ENCODE measurements at regions not wholly inside any gene's neighbourhood (a gene's known extent, or its start where the extent isn't known, plus 50 kb on each side); places are given as distances from the start of the nearest gene placed in this dataset.

GRCh38 chr4:66893807-66894206 lies 651.5 kb downstream of the CENPC start:
- no peak for ATAC-seq

GRCh38 chr4:66887061-66887460 lies 658.2 kb downstream of the CENPC start:
- ATAC-seq: no peak
- TF ChIP-seq CSDC2 (CRISPR knock-in tag; IDR thresholded peaks at IDR 0.05) (no peak), OSR1 (CRISPR knock-in tag; IDR thresholded peaks at IDR 0.05) (no peak), SNAI2 (CRISPR knock-in tag; IDR thresholded peaks at IDR 0.05) (no peak), CSRNP3 (CRISPR knock-in tag; IDR thresholded peaks at IDR 0.05) (no peak), TSHZ2 (CRISPR knock-in tag; IDR thresholded peaks at IDR 0.05) (no peak)

More at GRCh38 chr4:66893807-66894206, 651.5 kb downstream of the CENPC start:
- no peak for TF ChIP-seq ZNF70 (CRISPR knock-in tag; IDR thresholded peaks at IDR 0.05)
- no peak for TF ChIP-seq ZNF8 (CRISPR knock-in tag; IDR thresholded peaks at IDR 0.05)
- TF ChIP-seq ESRRG (CRISPR knock-in tag; IDR thresholded peaks at IDR 0.05): no peak
- no peak for TF ChIP-seq GLIS3 (CRISPR knock-in tag; IDR thresholded peaks at IDR 0.05)
- TF ChIP-seq RARB (CRISPR knock-in tag; IDR thresholded peaks at IDR 0.05): no peak
- TF ChIP-seq ZC3H10 (CRISPR knock-in tag; IDR thresholded peaks at IDR 0.05): no peak
- TF ChIP-seq PATZ1 (CRISPR knock-in tag; IDR thresholded peaks at IDR 0.05; ENCODE audit: borderline replicate concordance): no peak
- TF ChIP-seq BACH2 (CRISPR knock-in tag; IDR thresholded peaks at IDR 0.05; ENCODE audit: borderline replicate concordance): no peak
- no peak for TF ChIP-seq SNAI2 (CRISPR knock-in tag; IDR thresholded peaks at IDR 0.05)
- no peak for TF ChIP-seq ISL1 (CRISPR knock-in tag; IDR thresholded peaks at IDR 0.05)
- TF ChIP-seq ARNTL (CRISPR knock-in tag; IDR thresholded peaks at IDR 0.05; ENCODE audit: borderline replicate concordance, low read depth): no peak
- no peak for TF ChIP-seq CSDC2 (CRISPR knock-in tag; IDR thresholded peaks at IDR 0.05)
- no peak for TF ChIP-seq TOX (CRISPR knock-in tag; IDR thresholded peaks at IDR 0.05; ENCODE audit: borderline replicate concordance)

GRCh38 chr4:66885501-66886165 lies 659.7 kb downstream of the CENPC start:
- TF ChIP-seq ZNF70 (CRISPR knock-in tag; IDR thresholded peaks at IDR 0.05): no peak
- ATAC-seq: no peak

- ATAC-seq: no peak
- no peak for TF ChIP-seq BACH2 (CRISPR knock-in tag; IDR thresholded peaks at IDR 0.05; ENCODE audit: borderline replicate concordance)
- no peak for TF ChIP-seq SNAI2 (CRISPR knock-in tag; IDR thresholded peaks at IDR 0.05)
- no peak for TF ChIP-seq ZFP3 (CRISPR knock-in tag; IDR thresholded peaks at IDR 0.05)
- no peak for TF ChIP-seq TOX (CRISPR knock-in tag; IDR thresholded peaks at IDR 0.05; ENCODE audit: borderline replicate concordance)
- no peak for TF ChIP-seq ARNTL (CRISPR knock-in tag; IDR thresholded peaks at IDR 0.05; ENCODE audit: borderline replicate concordance, low read depth)
- TF ChIP-seq ZNF565 (CRISPR knock-in tag; conservative IDR thresholded peaks at IDR 0.05; ENCODE audit: low read depth): no peak
- no peak for TF ChIP-seq ESRRG (CRISPR knock-in tag; IDR thresholded peaks at IDR 0.05)
- TF ChIP-seq ZNF8 (CRISPR knock-in tag; IDR thresholded peaks at IDR 0.05): no peak
- no peak for TF ChIP-seq TCF4 (CRISPR knock-in tag; IDR thresholded peaks at IDR 0.05; ENCODE audit: borderline replicate concordance)
- TF ChIP-seq CSDC2 (CRISPR knock-in tag; IDR thresholded peaks at IDR 0.05): no peak
- no peak for TF ChIP-seq ZFP30 (CRISPR knock-in tag; IDR thresholded peaks at IDR 0.05)
- TF ChIP-seq CSRNP3 (CRISPR knock-in tag; IDR thresholded peaks at IDR 0.05): no peak
- no peak for TF ChIP-seq ZNF70 (CRISPR knock-in tag; IDR thresholded peaks at IDR 0.05)
- TF ChIP-seq POU6F1 (CRISPR knock-in tag; IDR thresholded peaks at IDR 0.05; ENCODE audit: borderline replicate concordance, low read depth): no peak
- TF ChIP-seq PPARA (CRISPR knock-in tag; IDR thresholded peaks at IDR 0.05; ENCODE audit: borderline replicate concordance): no peak
- TF ChIP-seq CREB5 (CRISPR knock-in tag; IDR thresholded peaks at IDR 0.05; ENCODE audit: low read depth): no peak
Observed at GRCh38 chr4:66876946-66877345, 668.4 kb downstream of the CENPC start.
